Keratinocyte (primary cell): ENCODE measurements at regions not wholly inside any gene's neighbourhood (a gene's known extent, or its start where the extent isn't known, plus 50 kb on each side); places are given as distances from the start of the nearest gene placed in this dataset.

Experiments
- EZH2 ChIP-seq: IDR thresholded peaks from one replicate; pipeline ENCODE4 v1.6.1; 2012; ENCODE audit warnings: inconsistent platforms, mild to moderate bottlenecking, low read length, moderate library complexity
- TF ChIP-seq, protein P1 (sequence below), 3 experiments: IDR thresholded peaks in 1 of 3; conservative IDR thresholded peaks in 1 of 3; optimal IDR thresholded peaks in 1 of 3; 2 replicates in 2 of 3; 3 replicates in 1 of 3; pipeline versions ENCODE3 to v1.5.1; 2011; ENCODE audit warnings: low read length in 3 of 3, mild to moderate bottlenecking in 3 of 3, moderate library complexity in 2 of 3, control low read depth in 1 of 3, inconsistent platforms in 1 of 3; ENCODE audit not compliant: insufficient read depth in 2 of 3; ENCODE audit errors: extremely low read depth in 1 of 3

DNA sequence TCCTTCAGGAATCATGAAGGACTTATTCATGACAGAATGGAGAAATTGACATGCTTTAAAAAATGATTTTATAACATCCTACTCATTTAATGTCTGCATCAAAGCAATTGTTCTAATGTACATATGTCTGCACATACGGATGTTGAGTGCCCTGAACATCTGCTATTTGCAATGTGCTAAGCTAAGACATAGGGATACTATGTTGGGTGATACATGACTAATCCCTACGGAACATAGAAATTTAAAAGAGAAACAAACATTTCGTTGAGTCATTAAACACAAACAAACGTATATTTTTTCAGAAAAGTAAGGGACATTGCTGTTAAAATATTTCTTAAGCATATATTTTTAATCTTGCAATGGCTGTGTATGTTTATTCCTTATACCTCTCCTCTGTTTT lies 686.5 kb upstream of the ADAMTS16 start:
- TF ChIP-seq, protein P1, sequence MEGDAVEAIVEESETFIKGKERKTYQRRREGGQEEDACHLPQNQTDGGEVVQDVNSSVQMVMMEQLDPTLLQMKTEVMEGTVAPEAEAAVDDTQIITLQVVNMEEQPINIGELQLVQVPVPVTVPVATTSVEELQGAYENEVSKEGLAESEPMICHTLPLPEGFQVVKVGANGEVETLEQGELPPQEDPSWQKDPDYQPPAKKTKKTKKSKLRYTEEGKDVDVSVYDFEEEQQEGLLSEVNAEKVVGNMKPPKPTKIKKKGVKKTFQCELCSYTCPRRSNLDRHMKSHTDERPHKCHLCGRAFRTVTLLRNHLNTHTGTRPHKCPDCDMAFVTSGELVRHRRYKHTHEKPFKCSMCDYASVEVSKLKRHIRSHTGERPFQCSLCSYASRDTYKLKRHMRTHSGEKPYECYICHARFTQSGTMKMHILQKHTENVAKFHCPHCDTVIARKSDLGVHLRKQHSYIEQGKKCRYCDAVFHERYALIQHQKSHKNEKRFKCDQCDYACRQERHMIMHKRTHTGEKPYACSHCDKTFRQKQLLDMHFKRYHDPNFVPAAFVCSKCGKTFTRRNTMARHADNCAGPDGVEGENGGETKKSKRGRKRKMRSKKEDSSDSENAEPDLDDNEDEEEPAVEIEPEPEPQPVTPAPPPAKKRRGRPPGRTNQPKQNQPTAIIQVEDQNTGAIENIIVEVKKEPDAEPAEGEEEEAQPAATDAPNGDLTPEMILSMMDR (optimal IDR thresholded peaks at IDR 0.05 in 1 of 3, IDR thresholded peaks at IDR 0.05 in 1 of 3, conservative IDR thresholded peaks at IDR 0.05 in 1 of 3; ENCODE audit: extremely low read depth in 1 of 3, insufficient read depth in 2 of 3, low read length in 3 of 3): no peak
- no peak for TF ChIP-seq EZH2
